ENCODE measurements at regions not wholly inside any gene's neighbourhood (a gene's known extent, or its start where the extent isn't known, plus 50 kb on each side); places are given as distances from the start of the nearest gene placed in this dataset.
"Not testable (repeated sequence)": the region's sequence is repeated elsewhere in the genome, so short reads cannot be mapped to it uniquely, and the experiment has no call there.

DNA sequence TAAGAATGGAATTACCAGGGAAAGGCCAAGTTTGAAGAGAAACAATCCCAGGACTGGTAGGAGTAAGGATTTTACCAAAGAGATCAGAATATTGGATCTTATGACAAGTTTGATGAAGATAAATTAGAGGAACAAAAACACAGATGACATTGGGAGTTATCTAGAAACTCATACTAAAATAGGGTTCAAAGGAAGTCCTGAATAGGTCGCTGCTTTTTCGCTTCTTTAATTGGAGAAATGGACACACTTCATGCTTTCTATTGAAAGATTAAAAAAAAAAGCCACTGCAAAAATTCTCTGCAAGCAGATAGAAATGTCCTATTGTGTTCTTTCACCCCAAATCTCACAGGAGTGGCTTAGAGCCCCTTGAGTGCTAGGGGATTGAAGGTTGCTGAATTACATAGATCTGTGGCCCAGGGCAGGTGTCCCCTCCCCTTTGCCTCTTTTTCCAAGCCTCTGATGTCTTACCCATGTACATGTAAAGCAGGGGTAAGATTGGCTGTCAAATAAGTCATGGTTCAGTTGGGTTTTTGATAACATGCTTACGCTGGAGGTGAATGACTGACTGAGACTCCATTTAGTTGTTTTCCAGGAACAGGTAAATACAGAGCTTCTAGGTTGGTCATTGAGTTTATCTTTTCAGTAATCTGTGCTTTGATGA lies 152.0 kb downstream of the OR13A1 start:
- no peak overlapping the region for H2AK5ac ChIP-seq (ENCODE audit: low read depth, low read length)
- no peak overlapping the region for H2AK9ac ChIP-seq (replicated peaks; ENCODE audit: low read depth, low read length, poor library complexity)
- no TSS peak for BruUV-seq (replicated peaks)
- ATAC-seq (ENCODE audit: low read depth) (no peak), DNase-seq (no peak)
- dilution Hi-C loops (cut with HindIII; ENCODE audit: low sequenced_read_pairs, unreplicated experiment) (no loop called here), intact Hi-C loops (cut with micrococcal nuclease) (no loop called here), in situ Hi-C loops (cut with MboI; ENCODE audit: low sequenced_read_pairs) (no loop called here)
- H4K8ac ChIP-seq (ENCODE audit: low read depth in 2 of 2, low read length in 2 of 2): no peak overlapping the region
- H2AFZ ChIP-seq (replicated peaks; ENCODE audit: low read length, poor library complexity): no peak overlapping the region
- no peak overlapping the region for H3K4me2 ChIP-seq (ENCODE audit: low read depth, low read length)
- no peak overlapping the region for H4K5ac ChIP-seq (ENCODE audit: low read depth, low read length)
- H3K18ac ChIP-seq (ENCODE audit: low read depth, low read length): no peak overlapping the region
- H3K14ac ChIP-seq (replicated peaks; ENCODE audit: low read depth, low read length): no peak overlapping the region
- no peak overlapping the region for H3K23ac ChIP-seq (ENCODE audit: low read depth, low read length)
- no peaks in the 10 kb centered on the region for H3K36me3 ChIP-seq (ENCODE audit: control insufficient read depth, insufficient read depth, low read length)
- H3K4me3 ChIP-seq (ENCODE audit: insufficient read depth, low read depth, low read length): no peak overlapping the region
- TF ChIP-seq FOS (IDR thresholded peaks at IDR 0.05; ENCODE audit: low read depth, low read length) (no peak), BHLHE40 (IDR thresholded peaks at IDR 0.05; ENCODE audit: low read depth, low read length) (no peak)
- TF ChIP-seq, protein P1, sequence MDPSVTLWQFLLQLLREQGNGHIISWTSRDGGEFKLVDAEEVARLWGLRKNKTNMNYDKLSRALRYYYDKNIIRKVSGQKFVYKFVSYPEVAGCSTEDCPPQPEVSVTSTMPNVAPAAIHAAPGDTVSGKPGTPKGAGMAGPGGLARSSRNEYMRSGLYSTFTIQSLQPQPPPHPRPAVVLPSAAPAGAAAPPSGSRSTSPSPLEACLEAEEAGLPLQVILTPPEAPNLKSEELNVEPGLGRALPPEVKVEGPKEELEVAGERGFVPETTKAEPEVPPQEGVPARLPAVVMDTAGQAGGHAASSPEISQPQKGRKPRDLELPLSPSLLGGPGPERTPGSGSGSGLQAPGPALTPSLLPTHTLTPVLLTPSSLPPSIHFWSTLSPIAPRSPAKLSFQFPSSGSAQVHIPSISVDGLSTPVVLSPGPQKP (IDR thresholded peaks at IDR 0.05; ENCODE audit: borderline replicate concordance, low read depth, low read length): no peak
- H3K9me3 ChIP-seq (ENCODE audit: control insufficient read depth, insufficient read depth, low read length): no peaks in the 10 kb centered on the region
- no peak overlapping the region for H2BK15ac ChIP-seq (ENCODE audit: low read depth, low read length)
- WGBS, 2 experiments (ENCODE audit: extremely low coverage in 2 of 2, insufficient read length in 1 of 2): no CpG with 5 or more reads among the region's 3 CpGs
- POLR2A ChIA-PET (ENCODE audit: unreplicated experiment): no interaction called here
- H3K4me1 ChIP-seq (ENCODE audit: control insufficient read depth, insufficient read depth, low read length): no peaks in the 10 kb centered on the region
- H2BK120ac ChIP-seq (ENCODE audit: low read depth, low read length): no peak overlapping the region
- H3K56ac ChIP-seq (ENCODE audit: extremely low read depth, insufficient read depth, low read length): no peak overlapping the region
- no peak overlapping the region for H2BK20ac ChIP-seq (ENCODE audit: low read depth, low read length)
- H3K27ac ChIP-seq (ENCODE audit: insufficient read depth, low read length): no peak overlapping the region
- no peaks in the 10 kb centered on the region for H4K20me1 ChIP-seq (ENCODE audit: insufficient read depth, low read length)
- H3K27me3 ChIP-seq (ENCODE audit: control insufficient read depth, insufficient read depth, low read length): no peaks in the 10 kb centered on the region
- no peak overlapping the region for H2BK5ac ChIP-seq (ENCODE audit: low read depth, low read length, poor library complexity, severe bottlenecking)
- no peaks in the 10 kb centered on the region for H3K9me1 ChIP-seq (ENCODE audit: insufficient read depth, low read length)
- H4K91ac ChIP-seq (ENCODE audit: insufficient read depth, low read depth, low read length): no peak overlapping the region
- no peak overlapping the region for H3K4ac ChIP-seq (ENCODE audit: low read depth, low read length)
- no peaks in the 10 kb centered on the region for H3K79me1 ChIP-seq (ENCODE audit: low read depth in 1 of 2, low read length in 2 of 2)
- H3K9ac ChIP-seq (ENCODE audit: low read depth, low read length): no peak overlapping the region
- CTCF ChIA-PET: no interaction called here

DNA sequence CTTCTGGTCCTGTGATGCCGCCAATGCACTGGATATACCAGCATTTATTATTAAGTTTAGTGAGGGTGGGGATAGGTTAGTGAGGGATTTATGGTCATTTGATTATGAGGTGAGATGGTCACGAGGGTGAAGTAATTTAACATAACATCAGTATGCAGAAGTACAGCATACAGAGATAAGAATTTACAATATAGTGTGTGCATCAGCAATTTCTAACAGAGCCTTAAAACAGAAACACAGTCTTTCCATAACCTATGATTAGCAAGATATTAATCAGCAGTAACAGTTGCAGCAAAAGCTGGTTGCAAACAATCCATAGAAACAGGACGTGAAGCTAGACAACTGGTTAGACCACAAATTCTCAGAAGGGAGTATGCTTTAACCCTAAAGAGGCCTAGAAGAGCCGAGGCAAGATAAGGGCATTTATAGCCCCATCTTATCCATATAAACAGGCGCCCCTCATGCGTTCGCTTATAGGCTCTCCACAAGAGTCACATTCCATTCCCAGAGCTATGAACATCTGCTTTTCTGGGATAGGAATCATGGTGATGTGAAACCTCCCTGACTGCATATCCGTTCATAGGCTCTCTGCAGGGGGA lies 139.8 kb downstream of the OR13A1 start:
- H2BK120ac ChIP-seq (ENCODE audit: low read depth, low read length); H3K23ac ChIP-seq (ENCODE audit: low read depth, low read length); H2BK15ac ChIP-seq (ENCODE audit: low read depth, low read length); H3K4ac ChIP-seq (ENCODE audit: low read depth, low read length); BruUV-seq (replicated peaks); ATAC-seq (ENCODE audit: low read depth); H3K9me3 ChIP-seq (ENCODE audit: control insufficient read depth, insufficient read depth, low read length); H4K8ac ChIP-seq (ENCODE audit: low read depth in 2 of 2, low read length in 2 of 2); H3K4me2 ChIP-seq (ENCODE audit: low read depth, low read length); H3K14ac ChIP-seq (replicated peaks; ENCODE audit: low read depth, low read length); H3K18ac ChIP-seq (ENCODE audit: low read depth, low read length); H2BK5ac ChIP-seq (ENCODE audit: low read depth, low read length, poor library complexity, severe bottlenecking); H3K4me1 ChIP-seq (ENCODE audit: control insufficient read depth, insufficient read depth, low read length); H4K91ac ChIP-seq (ENCODE audit: insufficient read depth, low read depth, low read length); in situ Hi-C loops (cut with MboI; ENCODE audit: low sequenced_read_pairs); H3K56ac ChIP-seq (ENCODE audit: extremely low read depth, insufficient read depth, low read length); H2BK20ac ChIP-seq (ENCODE audit: low read depth, low read length); H2AK9ac ChIP-seq (replicated peaks; ENCODE audit: low read depth, low read length, poor library complexity); dilution Hi-C loops (cut with HindIII; ENCODE audit: low sequenced_read_pairs, unreplicated experiment); H3K9ac ChIP-seq (ENCODE audit: low read depth, low read length); H3K27me3 ChIP-seq (ENCODE audit: control insufficient read depth, insufficient read depth, low read length); H3K4me3 ChIP-seq (ENCODE audit: insufficient read depth, low read depth, low read length); H2AFZ ChIP-seq (replicated peaks; ENCODE audit: low read length, poor library complexity); H4K20me1 ChIP-seq (ENCODE audit: insufficient read depth, low read length); H2AK5ac ChIP-seq (ENCODE audit: low read depth, low read length); H4K5ac ChIP-seq (ENCODE audit: low read depth, low read length); H3K9me1 ChIP-seq (ENCODE audit: insufficient read depth, low read length); H3K27ac ChIP-seq (ENCODE audit: insufficient read depth, low read length); CTCF ChIA-PET; POLR2A ChIA-PET (ENCODE audit: unreplicated experiment); H3K36me3 ChIP-seq (ENCODE audit: control insufficient read depth, insufficient read depth, low read length); H3K79me1 ChIP-seq (ENCODE audit: low read depth in 1 of 2, low read length in 2 of 2); DNase-seq: not testable (repeated sequence)
- intact Hi-C loops (cut with micrococcal nuclease): loop anchor here (10.0 kb wide), 1 partner anchor 91 kb away; no protein-coding TSS in a partner anchor
- WGBS, 2 experiments (ENCODE audit: extremely low coverage in 2 of 2, insufficient read length in 1 of 2): no CpG with 5 or more reads among the region's 8 CpGs
